SK-N-MC (cell line): ENCODE measurements at regions not wholly inside any gene's neighbourhood (a gene's known extent, or its start where the extent isn't known, plus 50 kb on each side); places are given as distances from the start of the nearest gene placed in this dataset.

Source experiments
- DNase-seq: peaks from one replicate; pipeline ENCODE4 v3.0.0-alpha.2; 2011; ENCODE audit warnings: low read depth, low spot score
- H3K27ac ChIP-seq: fragments of 200-600 bp; sonication (generic); 2 replicates; pipeline ENCODE4 v1.5.1; 2016; ENCODE audit warnings: mixed run types
- H3K36me3 ChIP-seq: fragments of 200-600 bp; sonication (generic); 2 replicates; pipeline ENCODE4 v1.6.1; 2017; ENCODE audit warnings: antibody characterized with exemption, low read length, mixed read lengths; ENCODE audit not compliant: insufficient read depth
- H3K4me3 ChIP-seq: fragments of 200-600 bp; sonication (generic); 2 replicates; pipeline ENCODE4 v1.5.1; 2016
- H3K9ac ChIP-seq: fragments of 200-600 bp; sonication (generic); 2 replicates; pipeline ENCODE4 v1.8.0; 2017; ENCODE audit warnings: mixed run types, mixed read lengths; ENCODE audit not compliant: insufficient read length
- H3K9me3 ChIP-seq: fragments of 200-600 bp; sonication (generic); 2 replicates; pipeline ENCODE4 v1.6.1; 2017; ENCODE audit warnings: low read depth, mild to moderate bottlenecking, antibody characterized with exemption, low read length, moderate library complexity, mixed read lengths
- EZH2 ChIP-seq: fragments of 200-600 bp; sonication (generic); IDR thresholded peaks from one replicate; pipeline ENCODE4 v1.6.1; 2017; ENCODE audit warnings: antibody characterized with exemption
- FOXP2 ChIP-seq: optimal IDR thresholded peaks from 2 replicates; pipeline ENCODE3; 2011; ENCODE audit warnings: mild to moderate bottlenecking, moderate library complexity; ENCODE audit not compliant: insufficient read depth; ENCODE audit errors: extremely low read length, control extremely low read depth
- POLR2AphosphoS5 ChIP-seq: IDR thresholded peaks from 2 replicates; pipeline ENCODE4 v1.6.1; 2012; ENCODE audit warnings: mild to moderate bottlenecking, low read depth, low read length, borderline replicate concordance

- no peak overlapping the region for H3K27ac ChIP-seq
- TF ChIP-seq POLR2AphosphoS5: no peak
- TF ChIP-seq FOXP2: no peak
- no peak for TF ChIP-seq EZH2
- no peaks in the 10 kb centered on the region for H3K9me3 ChIP-seq
- no peak overlapping the region for H3K9ac ChIP-seq
- no peaks in the 10 kb centered on the region for H3K36me3 ChIP-seq
- DNase-seq: no peak
- H3K4me3 ChIP-seq: no peak overlapping the region
Observed at GRCh38 chr10:57968328-57969016, 299.2 kb downstream of the IPMK start.

- H3K27ac ChIP-seq: no peak overlapping the region
- no peak overlapping the region for H3K9ac ChIP-seq
Observed at GRCh38 chr10:57964351-57964750, 303.3 kb downstream of the IPMK start.

DNA sequence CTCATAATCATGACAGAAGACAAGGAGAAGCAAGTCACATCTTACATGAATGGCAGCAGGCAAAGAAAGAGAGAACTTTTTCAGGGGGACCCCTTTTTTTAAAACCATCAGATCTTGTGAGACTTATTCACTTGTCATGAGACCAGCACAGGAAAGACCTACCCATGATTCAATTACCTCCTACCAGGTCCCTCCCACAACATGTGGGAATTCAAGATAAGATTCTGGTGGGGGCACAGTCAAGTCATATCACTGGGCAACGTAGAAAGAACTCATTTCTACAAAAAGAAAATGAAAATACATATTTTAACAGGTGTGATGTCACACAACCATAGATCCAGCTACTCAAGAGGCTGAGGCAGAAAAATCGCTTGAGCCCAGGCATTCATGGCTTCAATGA lies 304.1 kb downstream of the IPMK start:
- Histone ChIP-seq H3K9me3 (no peaks in the 10 kb centered on the region), H3K4me3 (no peak overlapping the region), H3K9ac (no peak overlapping the region), H3K27ac (no peak overlapping the region), H3K36me3 (no peaks in the 10 kb centered on the region)
- TF ChIP-seq POLR2AphosphoS5 (no peak), EZH2 (no peak), FOXP2 (no peak)
- DNase-seq: no peak

More at GRCh38 chr10:57964351-57964750, 303.3 kb downstream of the IPMK start:
- no peak overlapping the region for H3K4me3 ChIP-seq
- TF ChIP-seq POLR2AphosphoS5 (no peak), EZH2 (no peak), FOXP2 (no peak)
- no peaks in the 10 kb centered on the region for H3K36me3 ChIP-seq
- DNase-seq: no peak
- no peaks in the 10 kb centered on the region for H3K9me3 ChIP-seq

DNA sequence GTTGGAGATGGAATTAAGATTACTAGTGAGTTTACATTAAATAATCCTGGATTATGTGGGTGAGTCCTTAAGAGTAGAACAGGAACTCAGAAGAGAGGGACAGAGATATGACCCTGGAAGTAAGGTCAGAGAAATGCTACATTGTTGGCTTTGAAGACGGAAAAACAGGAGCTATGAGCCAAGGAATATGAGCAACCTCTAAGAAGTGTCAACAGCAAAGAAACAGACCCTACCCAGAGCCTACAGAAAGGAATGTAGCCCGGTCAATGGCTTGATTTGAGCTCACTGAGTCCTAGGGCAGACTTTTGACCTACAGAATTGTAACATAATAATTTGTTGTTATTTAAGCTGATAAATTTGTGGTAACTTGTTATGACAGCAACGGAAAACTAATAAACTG lies 304.9 kb downstream of the IPMK start:
- no peak overlapping the region for H3K4me3 ChIP-seq
- no peaks in the 10 kb centered on the region for H3K36me3 ChIP-seq
- no peak for TF ChIP-seq POLR2AphosphoS5
- no peak for TF ChIP-seq EZH2
- no peak for TF ChIP-seq FOXP2
- DNase-seq: no peak
- H3K27ac ChIP-seq: no peak overlapping the region
- no peaks in the 10 kb centered on the region for H3K9me3 ChIP-seq
- H3K9ac ChIP-seq: no peak overlapping the region

DNA sequence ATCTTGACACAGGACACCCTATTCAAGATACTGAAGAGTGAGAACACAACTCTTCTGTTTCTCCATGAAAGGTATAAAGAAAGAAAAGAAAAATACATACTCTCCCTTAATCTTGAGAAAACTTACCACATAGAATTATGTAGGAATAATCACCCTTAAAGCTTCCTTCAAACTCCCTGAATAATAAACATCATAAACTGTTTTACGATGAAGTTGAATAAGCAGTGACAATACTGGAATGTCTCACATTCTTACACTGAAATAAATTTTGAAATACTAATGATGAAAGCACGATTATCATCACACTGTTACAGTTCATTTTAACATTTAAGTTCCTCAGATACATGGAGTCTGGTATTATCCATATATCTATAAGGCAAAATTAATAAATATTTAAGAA lies 306.2 kb downstream of the IPMK start:
- Histone ChIP-seq H3K9me3 (no peaks in the 10 kb centered on the region), H3K9ac (no peak overlapping the region), H3K36me3 (no peaks in the 10 kb centered on the region), H3K4me3 (no peak overlapping the region), H3K27ac (no peak overlapping the region)
- DNase-seq: no peak
- TF ChIP-seq EZH2 (no peak), FOXP2 (no peak), POLR2AphosphoS5 (no peak)

DNA sequence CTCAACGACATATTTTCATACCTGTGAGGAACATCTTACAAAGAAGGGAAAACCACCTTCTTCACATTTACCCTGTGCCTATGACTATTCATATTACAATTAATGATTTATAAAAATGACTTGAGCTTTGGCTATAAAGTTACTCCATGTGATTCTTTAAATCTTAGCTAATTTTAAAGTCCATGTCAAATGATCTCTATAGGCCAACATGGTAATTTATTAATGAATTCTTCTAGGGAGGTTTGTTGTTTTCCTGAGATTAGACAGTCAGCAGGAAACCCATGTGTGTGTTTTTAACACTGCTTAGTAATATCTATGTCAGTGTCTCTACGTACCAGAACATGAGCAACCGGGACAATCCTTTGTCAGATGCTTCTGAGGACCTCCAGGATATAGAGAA lies 307.3 kb downstream of the IPMK start:
- H3K4me3 ChIP-seq: no peak overlapping the region
- no peak overlapping the region for H3K27ac ChIP-seq
- H3K36me3 ChIP-seq: no peaks in the 10 kb centered on the region
- no peaks in the 10 kb centered on the region for H3K9me3 ChIP-seq
- DNase-seq: no peak
- no peak overlapping the region for H3K9ac ChIP-seq
- TF ChIP-seq EZH2: no peak
- no peak for TF ChIP-seq FOXP2
- no peak for TF ChIP-seq POLR2AphosphoS5

DNA sequence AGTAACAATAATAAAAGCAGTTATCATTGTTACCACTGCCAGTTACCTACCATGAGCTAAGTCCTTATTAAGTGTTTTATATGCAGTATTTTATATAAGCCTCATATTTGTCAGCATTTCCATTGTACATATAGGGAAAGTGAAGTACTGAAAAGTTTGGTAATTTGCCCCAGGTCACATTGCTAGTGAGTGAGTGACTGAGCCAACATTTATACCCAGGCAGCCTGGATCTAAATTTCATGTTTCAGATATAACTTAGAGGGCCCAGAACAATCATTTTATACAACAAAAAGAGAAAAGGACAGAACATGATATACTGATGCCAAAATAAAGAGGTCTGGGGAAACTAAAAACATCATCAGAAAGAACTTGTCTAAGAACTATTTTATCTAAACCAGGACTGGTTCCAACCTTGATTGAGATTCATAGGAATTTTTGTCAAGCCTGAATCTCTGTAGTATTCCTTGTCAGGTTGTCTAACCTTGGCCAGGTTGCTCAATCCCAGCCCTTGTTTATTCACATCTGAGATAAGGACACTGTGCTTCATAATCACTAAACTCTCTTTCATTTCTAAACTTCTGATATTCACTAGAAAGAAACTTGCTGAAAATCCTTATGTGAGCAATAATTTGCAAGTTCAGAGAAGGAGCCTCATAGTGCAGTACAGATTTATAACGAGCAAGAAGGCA lies 308.2 kb downstream of the IPMK start:
- H3K36me3 ChIP-seq: no peaks in the 10 kb centered on the region
- TF ChIP-seq EZH2 (no peak), FOXP2 (no peak), POLR2AphosphoS5 (no peak)
- H3K4me3 ChIP-seq: no peak overlapping the region
- DNase-seq: no peak
- no peaks in the 10 kb centered on the region for H3K9me3 ChIP-seq
- H3K9ac ChIP-seq: no peak overlapping the region
- no peak overlapping the region for H3K27ac ChIP-seq

DNA sequence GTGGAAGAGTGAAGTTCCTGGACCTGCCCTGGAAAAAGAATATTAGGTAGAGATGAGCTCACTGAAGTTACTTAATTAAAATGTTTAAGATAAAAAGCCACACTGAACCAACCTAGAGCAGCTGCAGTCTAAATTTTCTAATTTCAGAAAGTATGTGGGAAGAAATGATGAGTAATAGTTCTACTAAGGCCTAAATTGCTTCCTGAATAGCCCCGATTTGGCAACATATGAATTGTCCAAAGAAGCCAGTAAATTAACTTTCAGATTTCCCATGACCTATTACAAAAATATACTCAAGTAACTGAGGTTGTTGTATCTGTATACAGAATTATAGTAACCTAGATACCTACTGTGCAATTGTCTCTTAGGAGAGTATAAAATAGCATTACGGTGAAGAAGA lies 312.6 kb downstream of the IPMK start:
- no peak for DNase-seq
- Histone ChIP-seq H3K4me3 (no peak overlapping the region), H3K9me3 (no peaks in the 10 kb centered on the region), H3K27ac (no peak overlapping the region), H3K9ac (no peak overlapping the region), H3K36me3 (no peaks in the 10 kb centered on the region)
- TF ChIP-seq EZH2 (no peak), POLR2AphosphoS5 (no peak), FOXP2 (no peak)
